PFSK-1 (cell line): ENCODE measurements at regions not wholly inside any gene's neighbourhood (a gene's known extent, or its start where the extent isn't known, plus 50 kb on each side); places are given as distances from the start of the nearest gene placed in this dataset.

ENCODE experiments used
- SIN3A ChIP-seq: IDR thresholded peaks from 2 replicates; pipeline ENCODE4 v1.6.1; 2012; ENCODE audit warnings: mild to moderate bottlenecking, low read length, moderate library complexity, borderline replicate concordance; ENCODE audit not compliant: insufficient read depth
- TF ChIP-seq, protein P1 (sequence below), 2 experiments: IDR thresholded peaks; 2 replicates each; pipeline versions ENCODE4 v1.6.1 to v1.8.0; 2011 to 2012; ENCODE audit warnings: low read depth in 2 of 2, low read length in 2 of 2, control low read depth in 1 of 2, inconsistent platforms in 1 of 2, mild to moderate bottlenecking in 1 of 2, moderate library complexity in 1 of 2; ENCODE audit not compliant: insufficient read depth in 1 of 2

DNA sequence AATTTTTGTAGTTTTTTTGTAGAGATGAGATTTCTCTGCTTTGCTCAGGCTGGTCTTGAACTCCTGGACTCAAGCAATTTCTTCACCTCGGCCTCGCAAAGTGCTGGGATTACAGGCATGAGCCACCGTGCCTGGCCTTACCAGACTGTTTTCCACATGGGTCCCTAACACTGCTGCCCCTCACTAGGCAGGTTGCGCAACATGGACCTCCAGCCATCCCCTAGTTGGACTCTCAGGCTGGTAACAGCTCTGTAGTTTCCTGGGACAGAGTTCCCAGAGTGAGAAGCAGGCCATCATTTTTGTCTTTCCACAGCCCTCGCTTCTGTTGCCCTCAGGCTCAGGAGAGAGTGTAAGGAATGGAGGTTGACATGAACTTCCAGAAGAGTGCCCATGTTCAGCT, 156.1 kb downstream of the CTH start:
- no peak for TF ChIP-seq SIN3A
- TF ChIP-seq, protein P1, sequence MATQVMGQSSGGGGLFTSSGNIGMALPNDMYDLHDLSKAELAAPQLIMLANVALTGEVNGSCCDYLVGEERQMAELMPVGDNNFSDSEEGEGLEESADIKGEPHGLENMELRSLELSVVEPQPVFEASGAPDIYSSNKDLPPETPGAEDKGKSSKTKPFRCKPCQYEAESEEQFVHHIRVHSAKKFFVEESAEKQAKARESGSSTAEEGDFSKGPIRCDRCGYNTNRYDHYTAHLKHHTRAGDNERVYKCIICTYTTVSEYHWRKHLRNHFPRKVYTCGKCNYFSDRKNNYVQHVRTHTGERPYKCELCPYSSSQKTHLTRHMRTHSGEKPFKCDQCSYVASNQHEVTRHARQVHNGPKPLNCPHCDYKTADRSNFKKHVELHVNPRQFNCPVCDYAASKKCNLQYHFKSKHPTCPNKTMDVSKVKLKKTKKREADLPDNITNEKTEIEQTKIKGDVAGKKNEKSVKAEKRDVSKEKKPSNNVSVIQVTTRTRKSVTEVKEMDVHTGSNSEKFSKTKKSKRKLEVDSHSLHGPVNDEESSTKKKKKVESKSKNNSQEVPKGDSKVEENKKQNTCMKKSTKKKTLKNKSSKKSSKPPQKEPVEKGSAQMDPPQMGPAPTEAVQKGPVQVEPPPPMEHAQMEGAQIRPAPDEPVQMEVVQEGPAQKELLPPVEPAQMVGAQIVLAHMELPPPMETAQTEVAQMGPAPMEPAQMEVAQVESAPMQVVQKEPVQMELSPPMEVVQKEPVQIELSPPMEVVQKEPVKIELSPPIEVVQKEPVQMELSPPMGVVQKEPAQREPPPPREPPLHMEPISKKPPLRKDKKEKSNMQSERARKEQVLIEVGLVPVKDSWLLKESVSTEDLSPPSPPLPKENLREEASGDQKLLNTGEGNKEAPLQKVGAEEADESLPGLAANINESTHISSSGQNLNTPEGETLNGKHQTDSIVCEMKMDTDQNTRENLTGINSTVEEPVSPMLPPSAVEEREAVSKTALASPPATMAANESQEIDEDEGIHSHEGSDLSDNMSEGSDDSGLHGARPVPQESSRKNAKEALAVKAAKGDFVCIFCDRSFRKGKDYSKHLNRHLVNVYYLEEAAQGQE (IDR thresholded peaks at IDR 0.05; ENCODE audit: insufficient read depth in 1 of 2, low read depth in 2 of 2, low read length in 2 of 2), result no peak
